GM12878 (cell line): ENCODE measurements at regions not wholly inside any gene's neighbourhood (a gene's known extent, or its start where the extent isn't known, plus 50 kb on each side); places are given as distances from the start of the nearest gene placed in this dataset.

Experiments
- ATAC-seq: fragments of 200-7000 bp; cut with Tn5 transposase; 3 replicates; pipeline ENCODE4 v1.9.1; 2020; ENCODE audit warnings: mild to moderate bottlenecking, moderate library complexity
- BruUV-seq: library from RNA; stranded (reverse); fragments of 400-500 nt; replicated peaks from 2 replicates; lab custom pipeline; 2021; lab: Mats Ljungman, UMichigan
- CTCF ChIA-PET: fragments of 300-600 bp; sonication (Branson Sonifier 250); formaldehyde crosslinking; extraction: SDS; loops from one replicate; lab custom pipeline; 2021; ENCODE audit warnings: inconsistent platforms; lab: Yijun Ruan, JAX
- POLR2A ChIA-PET: fragments of 350-600 bp; formaldehyde crosslinking; extraction: SDS; loops from one replicate; lab custom pipeline; 2021; ENCODE audit warnings: inconsistent platforms; lab: Charles Lee
- RAD21 ChIA-PET: fragments of 300-600 bp; sonication (Branson Sonifier 250); formaldehyde crosslinking; loops from one replicate; lab custom pipeline; 2023; ENCODE audit warnings: antibody characterized with exemption; ENCODE audit not compliant: unreplicated experiment; lab: Charles Lee
- SMC1A ChIA-PET: fragments of 300-600 bp; sonication (Branson Sonifier 250); formaldehyde crosslinking; loops from one replicate; lab custom pipeline; 2023; ENCODE audit not compliant: unreplicated experiment, uncharacterized antibody; lab: Charles Lee
- DNase-seq: peaks from one replicate; pipeline ENCODE4 v3.0.0-alpha.2; 2011; ENCODE audit warnings: low read depth, low spot score
- FAIRE-seq: peaks from 3 replicates; lab custom pipeline; 2011; peaks lifted over from hg19 to GRCh38; lab: Jason Lieb, UNC
- H2AFZ ChIP-seq: 2 replicates; pipeline ENCODE4 v1.6.0; 2011; ENCODE audit warnings: low read depth, low read length, control low read depth; ENCODE audit not compliant: control insufficient read depth
- H3K27ac ChIP-seq: 2 replicates; pipeline ENCODE4 v1.5.1; 2011; ENCODE audit warnings: control low read depth; ENCODE audit not compliant: control insufficient read depth, insufficient read depth
- H3K27me3 ChIP-seq, 2 experiments: replicated peaks in 1 of 2; 2 replicates each; pipeline versions ENCODE4 v1.6.0 to v1.6.1; 2011; ENCODE audit warnings: low read length in 1 of 2; ENCODE audit not compliant: control insufficient read depth in 2 of 2, insufficient read depth in 2 of 2
- H3K36me3 ChIP-seq, 2 experiments: 2 replicates each; pipeline ENCODE4 v1.5.1; 2011; ENCODE audit warnings: low read length in 1 of 2; ENCODE audit not compliant: control insufficient read depth in 2 of 2, insufficient read depth in 2 of 2
- H3K4me1 ChIP-seq: 2 replicates; pipeline ENCODE4 v1.6.1; 2011; ENCODE audit warnings: mild to moderate bottlenecking, low read length, moderate library complexity, mixed read lengths; ENCODE audit not compliant: control insufficient read depth, insufficient read depth
- H3K4me2 ChIP-seq: 2 replicates; pipeline ENCODE4 v1.6.0; 2011; ENCODE audit warnings: control low read depth; ENCODE audit not compliant: control insufficient read depth, insufficient read depth
- H3K4me3 ChIP-seq: fragments of 200-600 bp; sonication (generic); 2 replicates; pipeline ENCODE4 v1.5.1; 2016
- H3K79me2 ChIP-seq: 2 replicates; pipeline ENCODE4 v1.6.0; 2011; ENCODE audit warnings: low read length; ENCODE audit not compliant: control insufficient read depth, insufficient read depth
- H3K9ac ChIP-seq: 2 replicates; pipeline ENCODE4 v1.8.0; 2011; ENCODE audit warnings: low read length, control low read depth, mixed read lengths; ENCODE audit not compliant: control insufficient read depth, insufficient read depth
- H3K9me3 ChIP-seq: replicated peaks from 3 replicates; pipeline ENCODE4 v1.5.1; 2011; ENCODE audit warnings: mild to moderate bottlenecking, low read length; ENCODE audit not compliant: control insufficient read depth, insufficient read depth
- H4K20me1 ChIP-seq: 2 replicates; pipeline ENCODE4 v1.6.0; 2011; ENCODE audit not compliant: control insufficient read depth, insufficient read depth
- ATF7 ChIP-seq: fragments of 450-650 bp; IDR thresholded peaks from 2 replicates; pipeline ENCODE4 v1.6.1; 2016; ENCODE audit warnings: low read depth, mild to moderate bottlenecking
- CREM ChIP-seq: IDR thresholded peaks from 2 replicates; pipeline ENCODE4 v1.6.1; 2014; ENCODE audit warnings: antibody characterized with exemption, low read depth
- E2F4 ChIP-seq: IDR thresholded peaks from 2 replicates; pipeline ENCODE4 v1.6.1; 2012; ENCODE audit warnings: low read depth, low read length, improper control_type of control experiment
- ETV6 ChIP-seq, 2 experiments: fragments of 450-650 bp in 1 of 2; IDR thresholded peaks in 1 of 2; conservative IDR thresholded peaks in 1 of 2; 2 replicates each; pipeline ENCODE4 v1.6.1; 2014; ENCODE audit warnings: antibody characterized with exemption in 1 of 2, borderline replicate concordance in 1 of 2, low read depth in 1 of 2, mild to moderate bottlenecking in 1 of 2, moderate library complexity in 1 of 2
- FOXK2 ChIP-seq: fragments of 450-650 bp; IDR thresholded peaks from 2 replicates; pipeline ENCODE4 v1.6.1; 2017; ENCODE audit warnings: mild to moderate bottlenecking, moderate library complexity
- IKZF2 ChIP-seq, 2 experiments: fragments of 450-650 bp; IDR thresholded peaks; 2 replicates each; pipeline ENCODE4 v1.6.1; 2017; ENCODE audit warnings: mild to moderate bottlenecking in 2 of 2, moderate library complexity in 2 of 2
- NR2C1 ChIP-seq: fragments of 450-650 bp; IDR thresholded peaks from 2 replicates; pipeline ENCODE4 v1.6.1; 2017; ENCODE audit warnings: antibody characterized with exemption, mild to moderate bottlenecking, moderate library complexity
- SPI1 ChIP-seq: IDR thresholded peaks from 2 replicates; pipeline ENCODE4 v1.6.1; 2011; ENCODE audit warnings: low read depth, mild to moderate bottlenecking, low read length, moderate library complexity, borderline replicate concordance; ENCODE audit not compliant: insufficient read depth
- SREBF1 ChIP-seq: IDR thresholded peaks from 2 replicates; pipeline ENCODE4 v1.6.1; 2012; ENCODE audit warnings: mild to moderate bottlenecking, low read length
- TBL1XR1 ChIP-seq: IDR thresholded peaks from 2 replicates; pipeline ENCODE4 v1.6.1; 2012; ENCODE audit warnings: low read depth, low read length, improper control_type of control experiment
- TCF12 ChIP-seq: IDR thresholded peaks from 2 replicates; pipeline ENCODE4 v1.6.1; 2011; ENCODE audit warnings: low read depth, mild to moderate bottlenecking, low read length
- YBX1 ChIP-seq: fragments of 450-650 bp; IDR thresholded peaks from 2 replicates; pipeline ENCODE4 v1.6.1; 2016; ENCODE audit warnings: antibody characterized with exemption
- ZNF217 ChIP-seq: fragments of 450-650 bp; IDR thresholded peaks from 2 replicates; pipeline ENCODE4 v1.6.1; 2017; ENCODE audit warnings: antibody characterized with exemption, mild to moderate bottlenecking
- WGBS: methylation state at CpG from one replicate; pipeline ENCODE4 v1.1.6; 2016; ENCODE audit warnings: low lambda C conversion rate; ENCODE audit not compliant: insufficient replicate concordance, insufficient coverage; ENCODE audit errors: missing lambda C conversion rate; 5-methylcytosine and 5-hydroxymethylcytosine counted together
- in situ Hi-C: fragments of 300-500 bp; cut with MboI; formaldehyde crosslinking; loops from 9 replicates; pipeline ENCODE4 v1.14.3; 2018; ENCODE audit warnings: mixed read lengths
- intact Hi-C: fragments of 100-400 bp; cut with micrococcal nuclease; formaldehyde crosslinking; loops from one replicate; pipeline ENCODE4 v1.14.2; 2022; ENCODE audit not compliant: unreplicated experiment
- TF ChIP-seq, protein P1 (sequence below): IDR thresholded peaks from 2 replicates; pipeline ENCODE4 v1.6.1; 2012; ENCODE audit warnings: mild to moderate bottlenecking, low read depth, low read length

- Histone ChIP-seq H3K27me3 (no peaks in the 10 kb centered on the region), H3K27ac (no peak overlapping the region), H3K79me2 (no peaks in the 10 kb centered on the region), H3K9ac (no peak overlapping the region), H4K20me1 (no peaks in the 10 kb centered on the region), H3K9me3 (no peaks in the 10 kb centered on the region; the same call in 2 of the 3 replicates), H3K4me3 (no peak overlapping the region), H3K4me1 (no peaks in the 10 kb centered on the region), H2AFZ (no peak overlapping the region), H3K4me2 (no peak overlapping the region), H3K36me3 (no peaks in the 10 kb centered on the region)
- no peak for FAIRE-seq
- ATAC-seq: no peak
- RAD21 ChIA-PET: no interaction called here
- POLR2A ChIA-PET: no interaction called here
- BruUV-seq: no TSS peak
- intact Hi-C loops (no loop called here), in situ Hi-C loops (no loop called here)
- CTCF ChIA-PET: interaction anchor here (0.8 kb wide), 1 partner anchor 20 kb away, joined by 3 read pairs; no protein-coding TSS in a partner anchor
- TF ChIP-seq TBL1XR1 (no peak), CREM (no peak), FOXK2 (no peak), TCF12 (no peak)
- DNase-seq: no peak
- SMC1A ChIA-PET: no interaction called here
- 37% methylated on average over 14 of the region's 14 CpGs for WGBS
Measured at GRCh38 chr10:130812381-130813148, 499.0 kb downstream of the TCERG1L start.

DNA sequence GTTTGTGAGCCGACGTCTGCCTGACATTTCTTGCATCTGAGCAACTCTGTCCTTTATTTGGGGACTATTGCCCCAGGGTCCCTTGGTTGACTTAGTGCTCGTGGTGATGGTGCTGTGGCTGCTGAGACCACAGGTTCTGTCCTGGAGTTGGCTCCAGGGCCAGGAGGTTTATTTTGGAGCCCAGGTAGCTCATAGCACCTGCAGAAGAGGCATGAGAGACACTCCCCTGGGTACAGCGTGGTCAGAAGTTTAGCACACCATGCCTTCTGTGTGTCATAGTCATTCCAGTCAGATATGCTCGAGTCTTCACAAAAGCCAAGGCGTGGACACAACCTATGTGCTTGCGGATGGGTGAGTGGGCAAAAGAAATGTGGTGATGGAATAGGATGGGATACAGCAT, 496.9 kb downstream of the TCERG1L start:
- ATAC-seq (no peak), DNase-seq (no peak), FAIRE-seq (no peak)
- in situ Hi-C loops (no loop called here), intact Hi-C loops (no loop called here)
- no peaks in the 10 kb centered on the region for H4K20me1 ChIP-seq
- no peak overlapping the region for H2AFZ ChIP-seq
- BruUV-seq: no TSS peak
- no peaks in the 10 kb centered on the region for H3K4me1 ChIP-seq
- no peaks in the 10 kb centered on the region for H3K79me2 ChIP-seq
- RAD21 ChIA-PET: no interaction called here
- POLR2A ChIA-PET: interaction anchor here (0.6 kb wide), 1 partner anchor 282 kb away, joined by 5 read pairs; no protein-coding TSS in a partner anchor
- SMC1A ChIA-PET: no interaction called here
- H3K27me3 ChIP-seq: no peaks in the 10 kb centered on the region
- H3K36me3 ChIP-seq: no peaks in the 10 kb centered on the region
- TF ChIP-seq IKZF2 (IDR thresholded peaks at IDR 0.05) (no peak), NR2C1 (no peak), SREBF1 (no peak), YBX1 (no peak), SPI1 (no peak), ZNF217 (no peak), ETV6 (conservative IDR thresholded peaks at IDR 0.05 in 1 of 2, IDR thresholded peaks at IDR 0.05 in 1 of 2; ENCODE audit: borderline replicate concordance in 1 of 2, low read depth in 1 of 2) (no peak), ATF7 (no peak), E2F4 (no peak)
- TF ChIP-seq, protein P1, sequence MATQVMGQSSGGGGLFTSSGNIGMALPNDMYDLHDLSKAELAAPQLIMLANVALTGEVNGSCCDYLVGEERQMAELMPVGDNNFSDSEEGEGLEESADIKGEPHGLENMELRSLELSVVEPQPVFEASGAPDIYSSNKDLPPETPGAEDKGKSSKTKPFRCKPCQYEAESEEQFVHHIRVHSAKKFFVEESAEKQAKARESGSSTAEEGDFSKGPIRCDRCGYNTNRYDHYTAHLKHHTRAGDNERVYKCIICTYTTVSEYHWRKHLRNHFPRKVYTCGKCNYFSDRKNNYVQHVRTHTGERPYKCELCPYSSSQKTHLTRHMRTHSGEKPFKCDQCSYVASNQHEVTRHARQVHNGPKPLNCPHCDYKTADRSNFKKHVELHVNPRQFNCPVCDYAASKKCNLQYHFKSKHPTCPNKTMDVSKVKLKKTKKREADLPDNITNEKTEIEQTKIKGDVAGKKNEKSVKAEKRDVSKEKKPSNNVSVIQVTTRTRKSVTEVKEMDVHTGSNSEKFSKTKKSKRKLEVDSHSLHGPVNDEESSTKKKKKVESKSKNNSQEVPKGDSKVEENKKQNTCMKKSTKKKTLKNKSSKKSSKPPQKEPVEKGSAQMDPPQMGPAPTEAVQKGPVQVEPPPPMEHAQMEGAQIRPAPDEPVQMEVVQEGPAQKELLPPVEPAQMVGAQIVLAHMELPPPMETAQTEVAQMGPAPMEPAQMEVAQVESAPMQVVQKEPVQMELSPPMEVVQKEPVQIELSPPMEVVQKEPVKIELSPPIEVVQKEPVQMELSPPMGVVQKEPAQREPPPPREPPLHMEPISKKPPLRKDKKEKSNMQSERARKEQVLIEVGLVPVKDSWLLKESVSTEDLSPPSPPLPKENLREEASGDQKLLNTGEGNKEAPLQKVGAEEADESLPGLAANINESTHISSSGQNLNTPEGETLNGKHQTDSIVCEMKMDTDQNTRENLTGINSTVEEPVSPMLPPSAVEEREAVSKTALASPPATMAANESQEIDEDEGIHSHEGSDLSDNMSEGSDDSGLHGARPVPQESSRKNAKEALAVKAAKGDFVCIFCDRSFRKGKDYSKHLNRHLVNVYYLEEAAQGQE: no peak
- H3K9me3 ChIP-seq: no peaks in the 10 kb centered on the region; the same call in 2 of the 3 replicates
- 31% methylated on average over 7 of the region's 7 CpGs for WGBS
- CTCF ChIA-PET: no interaction called here
- no peak overlapping the region for H3K4me3 ChIP-seq
- H3K4me2 ChIP-seq: no peak overlapping the region
- H3K27ac ChIP-seq: no peak overlapping the region
- no peak overlapping the region for H3K9ac ChIP-seq
